SK-N-SH (cell line): ENCODE measurements at regions not wholly inside any gene's neighbourhood (a gene's known extent, or its start where the extent isn't known, plus 50 kb on each side); places are given as distances from the start of the nearest gene placed in this dataset.

Source experiments
- CTCF ChIA-PET: fragments of 300-600, 350-600 bp; formaldehyde crosslinking; extraction: SDS; loops from one replicate; lab custom pipeline; 2021; lab: Yijun Ruan, JAX
- POLR2A ChIA-PET: fragments of 350-600 bp; sonication (Branson Sonifier 250); formaldehyde crosslinking; extraction: SDS; loops from one replicate; lab custom pipeline; 2020; ENCODE audit warnings: antibody characterized with exemption, inconsistent platforms; lab: Yijun Ruan, JAX
- DNase-seq: peaks from one replicate; pipeline ENCODE4 v3.0.0; 2012
- H2AFZ ChIP-seq: fragments of 200-600 bp; sonication (generic); 2 replicates; pipeline ENCODE4 v1.8.1; 2016; ENCODE audit warnings: antibody characterized with exemption, mild to moderate bottlenecking, low read depth
- H3F3A ChIP-seq: fragments of 200-600 bp; sonication (generic); replicated peaks from 2 replicates; pipeline ENCODE3; 2016; ENCODE audit warnings: antibody characterized with exemption, mild to moderate bottlenecking; ENCODE audit not compliant: insufficient read depth
- H3K27ac ChIP-seq, 2 experiments: fragments of 200-500 bp in 1 of 2; fragments of 200-600 bp in 1 of 2; sonication (Bioruptor generic) in 1 of 2; sonication (generic), shearing (Covaris generic) in 1 of 2; 2 replicates each; pipeline versions ENCODE4 v1.5.1 to v1.6.1; 2014 to 2016; ENCODE audit warnings: low read depth in 2 of 2, inconsistent platforms in 1 of 2, low read length in 1 of 2, mild to moderate bottlenecking in 1 of 2, mixed read lengths in 1 of 2
- H3K27me3 ChIP-seq: fragments of 200-600 bp; sonication (generic), shearing (Covaris generic); 2 replicates; pipeline ENCODE4 v1.6.1; 2016; ENCODE audit warnings: mixed run types; ENCODE audit not compliant: insufficient read depth
- H3K36me3 ChIP-seq, 2 experiments: fragments of 200-500 bp in 1 of 2; fragments of 200-600 bp in 1 of 2; sonication (Bioruptor generic) in 1 of 2; sonication (generic) in 1 of 2; replicated peaks in 1 of 2; 2 replicates each; pipeline versions ENCODE3 to v1.5.1; 2014 to 2016; ENCODE audit warnings: low read length in 1 of 2, mild to moderate bottlenecking in 1 of 2; ENCODE audit not compliant: insufficient read depth in 2 of 2, control insufficient read depth in 1 of 2
- H3K4me1 ChIP-seq, 2 experiments: fragments of 200-500 bp in 1 of 2; fragments of 200-600 bp in 1 of 2; sonication (Bioruptor generic) in 1 of 2; sonication (generic), shearing (Covaris generic) in 1 of 2; 2 replicates each; pipeline versions ENCODE4 v1.5.1 to v1.6.1; 2014 to 2016; ENCODE audit warnings: low read depth in 1 of 2, low read length in 1 of 2, mixed run types in 1 of 2; ENCODE audit not compliant: insufficient read depth in 2 of 2, control insufficient read depth in 1 of 2
- H3K4me2 ChIP-seq: fragments of 200-600 bp; sonication (generic), shearing (Covaris generic); 2 replicates; pipeline ENCODE4 v1.6.1; 2017; ENCODE audit warnings: mixed run types
- H3K4me3 ChIP-seq, 2 experiments: fragments of 200-500 bp in 1 of 2; fragments of 200-600 bp in 1 of 2; sonication (Bioruptor generic) in 1 of 2; sonication (generic), shearing (Covaris generic) in 1 of 2; 2 replicates each; pipeline versions ENCODE4 v1.5.1 to v1.8.1; 2014 to 2016; ENCODE audit warnings: low read depth in 2 of 2, inconsistent platforms in 1 of 2, low read length in 1 of 2, mild to moderate bottlenecking in 1 of 2, mixed read lengths in 1 of 2, moderate library complexity in 1 of 2
- H3K79me2 ChIP-seq: fragments of 200-600 bp; sonication (generic); 2 replicates; pipeline ENCODE4 v1.8.1; 2017; ENCODE audit warnings: mild to moderate bottlenecking; ENCODE audit not compliant: insufficient read depth
- H3K9ac ChIP-seq: fragments of 200-600 bp; sonication (generic); 2 replicates; pipeline ENCODE4 v1.6.1; 2017; ENCODE audit warnings: mixed run types
- H3K9me2 ChIP-seq: fragments of 200-600 bp; sonication (generic); 2 replicates; pipeline ENCODE4 v1.6.1; 2017; ENCODE audit warnings: mixed run types
- H3K9me3 ChIP-seq: fragments of 200-600 bp; sonication (generic); 2 replicates; pipeline ENCODE4 v1.6.1; 2017; ENCODE audit warnings: mixed run types, mild to moderate bottlenecking, moderate library complexity
- H4K20me1 ChIP-seq: fragments of 200-600 bp; sonication (generic); 2 replicates; pipeline ENCODE4 v1.6.1; 2017; ENCODE audit warnings: mild to moderate bottlenecking, mixed run types; ENCODE audit not compliant: insufficient read depth
- CHD2 ChIP-seq: fragments of 150-350 bp; IDR thresholded peaks from 2 replicates; pipeline ENCODE4 v1.6.1; 2018; ENCODE audit warnings: low read length; ENCODE audit not compliant: partially characterized antibody
- EZH2phosphoT487 ChIP-seq: fragments of 200-600 bp; sonication (generic); IDR thresholded peaks from 2 replicates; pipeline ENCODE4 v1.6.1; 2017; ENCODE audit warnings: low read depth, mixed run types, mild to moderate bottlenecking, antibody characterized with exemption, moderate library complexity, borderline replicate concordance
- FOXJ3 ChIP-seq: sonication (generic); formaldehyde crosslinking; IDR thresholded peaks from 2 replicates; pipeline ENCODE4 v1.5.1; 2020; ENCODE audit warnings: mild to moderate bottlenecking, missing genetic modification reagents
- GABPA ChIP-seq: IDR thresholded peaks from 2 replicates; pipeline ENCODE4 v1.4.0; 2012; ENCODE audit warnings: low read depth, mild to moderate bottlenecking
- GATA2 ChIP-seq: sonication (generic); formaldehyde crosslinking; IDR thresholded peaks from 2 replicates; pipeline ENCODE4 v1.5.0; 2020; ENCODE audit warnings: mild to moderate bottlenecking, missing genetic modification reagents
- MEF2A ChIP-seq: IDR thresholded peaks from 2 replicates; pipeline ENCODE4 v1.4.0; 2012; ENCODE audit warnings: low read depth, borderline replicate concordance
- MXI1 ChIP-seq: IDR thresholded peaks from 2 replicates; pipeline ENCODE4 v1.6.1; 2012; ENCODE audit warnings: mild to moderate bottlenecking, low read depth, low read length, improper control_type of control experiment
- NFIC ChIP-seq: IDR thresholded peaks from 2 replicates; pipeline ENCODE4 v1.4.0; 2012; ENCODE audit warnings: borderline replicate concordance
- RAD21 ChIP-seq: IDR thresholded peaks from 2 replicates; pipeline ENCODE4 v1.6.1; 2012; ENCODE audit warnings: mild to moderate bottlenecking, low read length
- REST ChIP-seq: IDR thresholded peaks from 2 replicates; pipeline ENCODE4 v1.6.1; 2012; ENCODE audit warnings: mild to moderate bottlenecking, low read depth, low read length, moderate library complexity
- RFX5 ChIP-seq: IDR thresholded peaks from 2 replicates; pipeline ENCODE4 v1.6.1; 2012; ENCODE audit warnings: mild to moderate bottlenecking, improper control_type of control experiment, low read length
- TAF1 ChIP-seq: IDR thresholded peaks from 2 replicates; pipeline ENCODE4 v1.6.1; 2012; ENCODE audit warnings: low read depth, mild to moderate bottlenecking, low read length, moderate library complexity, borderline replicate concordance
- TCF12 ChIP-seq: IDR thresholded peaks from 2 replicates; pipeline ENCODE4 v1.4.0; 2012
- USF1 ChIP-seq: IDR thresholded peaks from 2 replicates; pipeline ENCODE4 v1.4.0; 2012; ENCODE audit warnings: low read depth, borderline replicate concordance
- USF2 ChIP-seq: fragments of 150-350 bp; IDR thresholded peaks from 2 replicates; pipeline ENCODE4 v1.6.1; 2017; ENCODE audit warnings: antibody characterized with exemption, low read length, low read depth, borderline replicate concordance
- whole genome bisulfite sequencing: methylation state at CpG from one replicate; pipeline ENCODE4 v1.1.6; 2017; ENCODE audit warnings: low lambda C conversion rate; 5-methylcytosine and 5-hydroxymethylcytosine counted together

GRCh38 chr2:236499691-236500578 lies 69.7 kb upstream of the ACKR3 start:
- Histone ChIP-seq H3K9me2 (no peaks in the 10 kb centered on the region), H3K4me1 (no peaks in the 10 kb centered on the region), H3K36me3 (no peaks in the 10 kb centered on the region), H3K27ac (no peak overlapping the region), H3K9ac (no peak overlapping the region), H3K9me3 (no peaks in the 10 kb centered on the region), H3K27me3 (no peaks in the 10 kb centered on the region), H3K4me2 (no peak overlapping the region), H3F3A (no peaks in the 10 kb centered on the region), H3K79me2 (no peaks in the 10 kb centered on the region), H4K20me1 (no peaks in the 10 kb centered on the region), H3K4me3 (no peak overlapping the region), H2AFZ (no peak overlapping the region)
- TF ChIP-seq REST, result no peak
- TF ChIP-seq RFX5, result no peak
- no peak for TF ChIP-seq TAF1
- no peak for TF ChIP-seq GATA2 (CRISPR knock-in tag)
- no peak for TF ChIP-seq USF1
- TF ChIP-seq USF2, result no peak
- no peak for TF ChIP-seq EZH2phosphoT487
- no peak for TF ChIP-seq CHD2
- TF ChIP-seq MEF2A, result no peak
- TF ChIP-seq MXI1, result no peak
- TF ChIP-seq RAD21, result no peak
- TF ChIP-seq GABPA, result no peak
- TF ChIP-seq TCF12, result no peak
- no peak for TF ChIP-seq FOXJ3 (CRISPR knock-in tag)
- no peak for TF ChIP-seq NFIC
- no peak for DNase-seq
- POLR2A ChIA-PET, result no interaction called here
- CTCF ChIA-PET, result interaction anchor here (1.2 kb wide), 1 partner anchor 13 kb away, joined by 3 read pairs; no protein-coding TSS in a partner anchor
- WGBS, result 59% methylated on average over 14 of the region's 14 CpGs
